ENCODE measurements at regions not wholly inside any gene's neighbourhood (a gene's known extent, or its start where the extent isn't known, plus 50 kb on each side); places are given as distances from the start of the nearest gene placed in this dataset.

DNA sequence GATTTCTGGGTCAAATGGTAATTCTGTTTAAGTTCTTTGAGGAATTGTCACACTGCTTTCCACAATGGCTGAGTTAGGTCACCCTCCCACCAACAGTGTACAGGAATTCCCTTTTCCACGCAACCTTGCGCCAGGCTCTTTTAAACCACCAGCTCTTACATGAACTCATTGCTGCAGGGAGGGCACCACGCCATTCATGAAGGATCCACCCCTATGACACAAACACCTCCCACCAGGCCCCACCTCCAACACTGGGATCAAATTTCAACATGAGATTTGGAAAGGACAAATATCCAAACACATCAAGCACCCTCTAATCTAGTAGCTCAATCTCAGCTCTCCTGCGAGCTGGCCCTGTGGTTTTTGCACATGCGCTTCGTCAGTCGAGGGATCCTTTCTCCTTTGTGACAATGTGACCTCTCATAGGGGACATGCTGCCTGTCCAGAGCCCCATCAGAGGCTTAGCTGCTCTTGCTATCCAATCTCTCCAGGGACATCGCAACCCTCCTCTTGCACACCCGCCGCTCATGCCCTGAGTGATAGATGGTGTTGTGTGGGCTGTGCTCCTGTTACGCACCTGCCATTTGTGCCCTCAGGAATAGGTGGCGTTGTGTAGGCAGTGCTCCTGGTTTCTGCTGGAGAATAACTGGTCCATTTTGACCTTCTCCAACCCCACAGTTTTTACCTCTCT, 328.0 kb downstream of the UQCRFS1 start:
- H3K9me3 ChIP-seq (replicated peaks; ENCODE audit: control insufficient read depth, insufficient read depth, low read length), result no peaks in the 10 kb centered on the region
- intact Hi-C loops (cut with micrococcal nuclease) (no loop called here), dilution Hi-C loops (cut with MboI; ENCODE audit: extremely low pct_ligation_motif_present, low sequenced_read_pairs) (no loop called here)
- no peak for TF ChIP-seq FOS (IDR thresholded peaks at IDR 0.05; ENCODE audit: borderline replicate concordance, insufficient read depth, low read length)
- no peak for TF ChIP-seq MYC (IDR thresholded peaks at IDR 0.05; ENCODE audit: low read depth, low read length)
- TF ChIP-seq, protein P1, sequence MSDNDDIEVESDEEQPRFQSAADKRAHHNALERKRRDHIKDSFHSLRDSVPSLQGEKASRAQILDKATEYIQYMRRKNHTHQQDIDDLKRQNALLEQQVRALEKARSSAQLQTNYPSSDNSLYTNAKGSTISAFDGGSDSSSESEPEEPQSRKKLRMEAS (IDR thresholded peaks at IDR 0.05; ENCODE audit: insufficient read depth, insufficient read length), result no peak
- TF ChIP-seq EZH2 (IDR thresholded peaks at IDR 0.05; ENCODE audit: borderline replicate concordance, low read depth, low read length, severe bottlenecking), result no peak
- no peak for TF ChIP-seq POLR2AphosphoS5 (IDR thresholded peaks at IDR 0.05; ENCODE audit: insufficient read depth, low read depth, low read length)
- TF ChIP-seq JUN (IDR thresholded peaks at IDR 0.05; ENCODE audit: borderline replicate concordance, insufficient read depth, insufficient read length, low read depth), result no peak
- TF ChIP-seq, protein P2, sequence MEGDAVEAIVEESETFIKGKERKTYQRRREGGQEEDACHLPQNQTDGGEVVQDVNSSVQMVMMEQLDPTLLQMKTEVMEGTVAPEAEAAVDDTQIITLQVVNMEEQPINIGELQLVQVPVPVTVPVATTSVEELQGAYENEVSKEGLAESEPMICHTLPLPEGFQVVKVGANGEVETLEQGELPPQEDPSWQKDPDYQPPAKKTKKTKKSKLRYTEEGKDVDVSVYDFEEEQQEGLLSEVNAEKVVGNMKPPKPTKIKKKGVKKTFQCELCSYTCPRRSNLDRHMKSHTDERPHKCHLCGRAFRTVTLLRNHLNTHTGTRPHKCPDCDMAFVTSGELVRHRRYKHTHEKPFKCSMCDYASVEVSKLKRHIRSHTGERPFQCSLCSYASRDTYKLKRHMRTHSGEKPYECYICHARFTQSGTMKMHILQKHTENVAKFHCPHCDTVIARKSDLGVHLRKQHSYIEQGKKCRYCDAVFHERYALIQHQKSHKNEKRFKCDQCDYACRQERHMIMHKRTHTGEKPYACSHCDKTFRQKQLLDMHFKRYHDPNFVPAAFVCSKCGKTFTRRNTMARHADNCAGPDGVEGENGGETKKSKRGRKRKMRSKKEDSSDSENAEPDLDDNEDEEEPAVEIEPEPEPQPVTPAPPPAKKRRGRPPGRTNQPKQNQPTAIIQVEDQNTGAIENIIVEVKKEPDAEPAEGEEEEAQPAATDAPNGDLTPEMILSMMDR (IDR thresholded peaks at IDR 0.05; ENCODE audit: extremely low read depth in 1 of 2, insufficient read depth in 1 of 2, low read depth in 1 of 2, low read length in 2 of 2), result no peak
- TF ChIP-seq GATA2 (IDR thresholded peaks at IDR 0.05; ENCODE audit: insufficient read depth, insufficient read length, low read depth, low read length), result no peak
- no peak for TF ChIP-seq POLR2A (IDR thresholded peaks at IDR 0.05; ENCODE audit: low read depth, low read length)
- H3K79me2 ChIP-seq (ENCODE audit: control insufficient read depth, insufficient read depth, low read length), result no peaks in the 10 kb centered on the region
- no TSS peak for BruUV-seq (replicated peaks)
- no peaks in the 10 kb centered on the region for H3K36me3 ChIP-seq (ENCODE audit: control insufficient read depth in 2 of 2, extremely low read depth in 1 of 2, insufficient read depth in 2 of 2, low read length in 2 of 2)
- ChIA-PET CTCF (no interaction called here), POLR2A (no interaction called here)
- no peaks in the 10 kb centered on the region for H3K4me1 ChIP-seq (ENCODE audit: control insufficient read depth, extremely low read depth, insufficient read depth, low read length)
- no peak overlapping the region for H3K27ac ChIP-seq (ENCODE audit: insufficient read depth, low read depth, low read length)
- no peak for DNase-seq (ENCODE audit: low read depth, low spot score)
- no peaks in the 10 kb centered on the region for H3K27me3 ChIP-seq (ENCODE audit: control insufficient read depth in 2 of 2, insufficient read depth in 2 of 2, low read length in 2 of 2)
- H4K20me1 ChIP-seq (replicated peaks; ENCODE audit: control insufficient read depth, extremely low read depth, insufficient read depth, low read length), result no peaks in the 10 kb centered on the region
- no peak overlapping the region for H3K4me3 ChIP-seq (replicated peaks in 1 of 3; ENCODE audit: insufficient read depth in 1 of 3, low read depth in 1 of 3, low read length in 3 of 3)
- no peaks in the 10 kb centered on the region for H3K9me1 ChIP-seq (replicated peaks; ENCODE audit: control insufficient read depth, extremely low read depth, insufficient read depth, low read length)
- H2AFZ ChIP-seq (ENCODE audit: low read depth, low read length), result no peak overlapping the region
- FAIRE-seq, result no peak
- H3K9ac ChIP-seq (replicated peaks; ENCODE audit: extremely low read depth, insufficient read depth, low read length), result no peak overlapping the region
- H3K4me2 ChIP-seq (ENCODE audit: insufficient read depth, low read length), result no peak overlapping the region

All from endothelial cell of umbilical vein (primary cell).